Tibial nerve (tissue), 4 donors: ENCODE measurements at regions not wholly inside any gene's neighbourhood (a gene's known extent, or its start where the extent isn't known, plus 50 kb on each side); places are given as distances from the start of the nearest gene placed in this dataset.

Experiments used
- DNase-seq, 2 donors: peaks; one replicate each; pipeline ENCODE4 v3.0.0-alpha.2; 2019; ENCODE audit warnings: low spot score in 2 of 2
- H3K27ac ChIP-seq, 4 donors: fragments of 200-600 bp; sonication (generic) in 3 of 4; one replicate each; pipeline ENCODE4 v1.5.1; 2017 to 2019; ENCODE audit warnings: mild to moderate bottlenecking in 1 of 4
- H3K27me3 ChIP-seq, 2 donors: fragments of 200-600 bp; sonication (generic) in 1 of 2; one replicate each; pipeline versions ENCODE4 v1.5.1 to v1.6.0; 2017 to 2019
- H3K36me3 ChIP-seq, 3 donors: fragments of 200-600 bp; sonication (generic); one replicate each; pipeline ENCODE4 v1.5.1; 2018 to 2019
- H3K4me1 ChIP-seq, 4 donors: fragments of 200-600 bp; sonication (generic) in 3 of 4; one replicate each; pipeline ENCODE4 v1.5.1; 2017 to 2019
- H3K4me3 ChIP-seq, 4 donors: fragments of 200-600 bp; sonication (generic) in 3 of 4; one replicate each; pipeline ENCODE4 v1.5.1; 2017 to 2019; ENCODE audit warnings: mild to moderate bottlenecking in 1 of 4, moderate library complexity in 1 of 4
- H3K9me3 ChIP-seq, 4 donors: fragments of 200-600 bp; sonication (generic) in 3 of 4; one replicate each; pipeline ENCODE4 v1.5.1; 2017 to 2019
- EP300 ChIP-seq, 2 donors: sonication (generic); formaldehyde crosslinking; IDR thresholded peaks; one replicate each; pipeline ENCODE4 v1.6.1; 2017; ENCODE audit warnings: antibody characterized with exemption in 2 of 2, mild to moderate bottlenecking in 1 of 2
- POLR2A ChIP-seq, 2 donors: fragments of 450-650 bp; IDR thresholded peaks; one replicate each; pipeline ENCODE4 v1.6.1; 2017; ENCODE audit warnings: antibody characterized with exemption in 2 of 2, mild to moderate bottlenecking in 2 of 2, moderate library complexity in 2 of 2
- WGBS, 2 donors: methylation state at CpG; one replicate each; pipeline ENCODE4 v1.1.5; 2018; 5-methylcytosine and 5-hydroxymethylcytosine counted together
- TF ChIP-seq, protein P1 (sequence below), 5 experiments: fragments of 200-600 bp in 3 of 5; fragments of 450-650 bp in 2 of 5; sonication (generic) in 3 of 5; IDR thresholded peaks; one replicate each; pipeline ENCODE4 v1.5.1; 2016 to 2019; ENCODE audit warnings: antibody characterized with exemption in 5 of 5, mild to moderate bottlenecking in 3 of 5, moderate library complexity in 2 of 5

DNA sequence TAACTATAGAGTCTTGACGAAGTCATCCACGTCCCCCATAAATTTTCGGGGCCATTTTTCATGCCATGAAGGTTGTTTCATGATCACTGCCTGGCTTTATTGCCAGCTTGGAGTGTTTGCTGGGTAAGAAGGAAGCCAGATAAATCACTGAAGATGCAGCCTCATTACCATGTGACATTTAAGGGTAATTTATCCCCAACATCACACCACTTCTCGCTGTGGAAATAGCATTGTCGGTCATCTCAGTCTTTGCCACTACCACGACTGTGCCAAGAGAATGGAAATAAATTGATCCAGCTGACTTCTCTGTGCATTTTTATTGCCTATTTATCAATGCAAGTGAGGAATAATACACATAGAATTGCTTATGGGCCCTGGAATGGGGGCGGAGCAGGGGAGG, 617.9 kb downstream of the AJAP1 start:
- DNase-seq = no peak
- no peaks in the 10 kb centered on the region for H3K36me3 ChIP-seq
- H3K4me1 ChIP-seq = no peaks in the 10 kb centered on the region
- H3K27ac ChIP-seq = no peak overlapping the region
- peaks cover 0 to 12% (median 0%) of the 10 kb centered on the region in 4 donors for H3K9me3 ChIP-seq
- TF ChIP-seq POLR2A (IDR thresholded peaks at IDR 0.05) = no peak
- TF ChIP-seq, protein P1, sequence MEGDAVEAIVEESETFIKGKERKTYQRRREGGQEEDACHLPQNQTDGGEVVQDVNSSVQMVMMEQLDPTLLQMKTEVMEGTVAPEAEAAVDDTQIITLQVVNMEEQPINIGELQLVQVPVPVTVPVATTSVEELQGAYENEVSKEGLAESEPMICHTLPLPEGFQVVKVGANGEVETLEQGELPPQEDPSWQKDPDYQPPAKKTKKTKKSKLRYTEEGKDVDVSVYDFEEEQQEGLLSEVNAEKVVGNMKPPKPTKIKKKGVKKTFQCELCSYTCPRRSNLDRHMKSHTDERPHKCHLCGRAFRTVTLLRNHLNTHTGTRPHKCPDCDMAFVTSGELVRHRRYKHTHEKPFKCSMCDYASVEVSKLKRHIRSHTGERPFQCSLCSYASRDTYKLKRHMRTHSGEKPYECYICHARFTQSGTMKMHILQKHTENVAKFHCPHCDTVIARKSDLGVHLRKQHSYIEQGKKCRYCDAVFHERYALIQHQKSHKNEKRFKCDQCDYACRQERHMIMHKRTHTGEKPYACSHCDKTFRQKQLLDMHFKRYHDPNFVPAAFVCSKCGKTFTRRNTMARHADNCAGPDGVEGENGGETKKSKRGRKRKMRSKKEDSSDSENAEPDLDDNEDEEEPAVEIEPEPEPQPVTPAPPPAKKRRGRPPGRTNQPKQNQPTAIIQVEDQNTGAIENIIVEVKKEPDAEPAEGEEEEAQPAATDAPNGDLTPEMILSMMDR (IDR thresholded peaks at IDR 0.05) = no peak
- no peak for TF ChIP-seq EP300 (IDR thresholded peaks at IDR 0.05)
- H3K27me3 ChIP-seq = no peaks in the 10 kb centered on the region
- no peak overlapping the region for H3K4me3 ChIP-seq
- 70 to 82% methylated on average over 7 of the region's 7 CpGs for WGBS, 2 donors

DNA sequence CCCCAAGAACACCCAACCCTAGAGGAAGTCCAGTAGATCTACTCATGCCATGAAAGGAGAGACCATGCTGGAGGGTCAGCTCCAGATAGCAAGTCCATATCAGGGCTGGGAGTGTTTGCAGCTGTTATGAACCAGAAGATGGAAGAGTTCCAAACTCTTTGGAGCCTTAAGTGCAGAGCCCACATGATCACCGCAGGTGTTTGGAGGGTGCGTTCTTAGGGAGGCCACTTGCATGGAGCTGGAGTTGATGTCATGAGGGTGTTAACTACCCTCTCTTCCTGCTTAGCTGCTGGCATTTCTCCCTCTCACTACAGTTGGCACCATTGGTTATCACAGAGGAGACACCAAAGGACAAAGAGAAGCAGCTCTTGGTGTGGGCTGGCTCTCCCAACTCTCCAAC, 616.9 kb downstream of the AJAP1 start:
- no peaks in the 10 kb centered on the region for H3K4me1 ChIP-seq
- TF ChIP-seq, protein P1 (IDR thresholded peaks at IDR 0.05) = no peak
- TF ChIP-seq EP300 (IDR thresholded peaks at IDR 0.05) (no peak), POLR2A (IDR thresholded peaks at IDR 0.05) (no peak)
- WGBS, 2 donors = 90 to 100% methylated on average over 2 of the region's 2 CpGs
- no peaks in the 10 kb centered on the region for H3K36me3 ChIP-seq
- H3K9me3 ChIP-seq = peaks cover 0 to 12% (median 0%) of the 10 kb centered on the region in 4 donors
- no peak overlapping the region for H3K4me3 ChIP-seq
- no peak for DNase-seq
- H3K27ac ChIP-seq = no peak overlapping the region
- no peaks in the 10 kb centered on the region for H3K27me3 ChIP-seq

DNA sequence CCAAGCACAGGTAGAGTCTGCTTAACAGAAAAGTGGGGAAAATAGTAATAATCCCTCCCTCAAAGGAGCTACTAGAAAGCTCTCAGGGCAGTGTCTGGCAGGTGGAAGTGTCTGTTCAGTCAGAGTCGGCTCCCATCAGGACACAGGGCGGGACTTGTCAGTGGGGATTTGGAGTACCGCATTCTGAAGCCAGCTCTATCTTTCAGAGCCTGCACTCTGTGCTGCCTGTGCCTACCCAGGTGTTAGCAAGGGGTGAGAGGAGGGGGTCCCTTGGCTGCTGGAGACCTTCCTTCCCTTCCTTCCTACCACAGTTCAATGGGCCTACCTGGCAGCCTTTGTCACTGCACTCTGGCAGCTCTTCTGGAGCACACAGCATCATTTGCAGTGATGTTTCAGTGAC, 615.5 kb downstream of the AJAP1 start:
- H3K36me3 ChIP-seq = no peaks in the 10 kb centered on the region
- H3K4me1 ChIP-seq = no peaks in the 10 kb centered on the region
- H3K9me3 ChIP-seq = peaks cover 0 to 12% (median 0%) of the 10 kb centered on the region in 4 donors
- 75 to 97% methylated on average over 3 of the region's 3 CpGs for WGBS, 2 donors
- TF ChIP-seq, protein P1 (IDR thresholded peaks at IDR 0.05) = no peak
- TF ChIP-seq POLR2A (IDR thresholded peaks at IDR 0.05) (no peak), EP300 (IDR thresholded peaks at IDR 0.05) (no peak)
- no peak overlapping the region for H3K27ac ChIP-seq
- no peak overlapping the region for H3K4me3 ChIP-seq
- H3K27me3 ChIP-seq = no peaks in the 10 kb centered on the region
- no peak for DNase-seq

DNA sequence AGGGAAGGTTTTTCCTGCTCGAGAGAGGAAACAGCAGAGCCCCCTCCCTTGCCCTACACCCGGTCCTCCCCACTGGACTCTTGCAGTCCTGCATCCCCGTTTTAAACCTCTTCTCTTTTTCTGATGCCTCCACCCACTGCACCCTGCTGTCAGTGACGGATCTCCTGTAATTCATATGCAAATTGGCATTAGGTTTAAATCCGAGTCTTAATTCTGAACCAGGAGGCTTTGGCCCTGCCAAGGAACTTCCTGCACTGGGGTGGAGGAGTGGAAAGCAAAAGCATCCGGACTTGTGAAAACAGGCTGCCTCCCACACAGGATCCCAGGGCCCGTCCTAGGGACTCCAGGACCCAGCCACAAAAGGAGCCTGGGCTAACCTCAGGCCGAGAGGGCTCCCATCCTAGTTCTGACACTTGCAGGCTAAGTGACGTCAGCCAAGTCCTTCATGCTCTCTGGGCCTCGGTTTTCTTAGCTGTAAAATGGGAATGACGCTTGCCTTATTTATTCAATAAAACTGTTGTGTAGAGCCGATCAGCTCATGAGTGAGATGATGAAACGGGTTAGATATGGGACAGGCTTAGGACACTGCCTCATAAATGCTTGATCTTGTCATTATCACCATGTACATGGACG, 613.3 kb downstream of the AJAP1 start:
- no peak for TF ChIP-seq POLR2A (IDR thresholded peaks at IDR 0.05)
- TF ChIP-seq, protein P1 (IDR thresholded peaks at IDR 0.05) = no peak
- no peak for TF ChIP-seq EP300 (IDR thresholded peaks at IDR 0.05)
- H3K27ac ChIP-seq = no peak overlapping the region
- peaks cover 0 to 15% (median 0%) of the 10 kb centered on the region in 4 donors for H3K9me3 ChIP-seq
- WGBS, 2 donors = 44 to 45% methylated on average over 14 of the region's 14 CpGs
- no peaks in the 10 kb centered on the region for H3K36me3 ChIP-seq
- DNase-seq = no peak
- H3K4me3 ChIP-seq = no peak overlapping the region
- H3K4me1 ChIP-seq = no peaks in the 10 kb centered on the region
- no peaks in the 10 kb centered on the region for H3K27me3 ChIP-seq

DNA sequence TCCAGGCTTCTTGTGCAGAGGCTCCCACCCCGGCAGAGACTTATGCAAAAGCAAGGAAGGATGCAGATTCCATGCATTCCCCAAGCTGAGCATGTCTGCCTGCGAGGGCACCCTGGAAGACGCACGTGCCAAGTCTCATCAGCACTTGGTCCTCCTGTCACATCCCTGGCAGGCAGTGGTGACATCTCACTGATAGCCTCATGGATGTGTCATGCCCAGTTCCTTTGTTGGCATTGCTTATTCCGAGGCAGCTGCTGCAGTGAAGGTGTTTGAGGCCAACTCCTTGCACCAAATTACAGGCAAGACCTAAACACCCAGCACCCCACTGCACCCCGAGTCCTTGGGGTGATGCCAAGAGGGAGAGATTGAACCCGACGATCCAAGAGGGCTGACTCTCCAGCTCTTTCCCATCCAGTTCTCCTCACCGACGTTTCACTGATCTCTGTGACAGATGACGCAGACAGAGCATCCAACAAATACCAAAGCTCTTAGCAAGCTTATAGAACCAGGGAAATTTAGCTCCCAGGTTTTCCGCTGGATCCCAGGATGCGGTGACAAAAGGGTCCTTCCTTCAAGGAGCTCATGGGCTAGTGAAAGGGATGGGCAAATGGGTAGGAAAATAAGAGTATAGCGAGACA, 611.1 kb downstream of the AJAP1 start:
- TF ChIP-seq EP300 (IDR thresholded peaks at IDR 0.05) (no peak), POLR2A (IDR thresholded peaks at IDR 0.05) (no peak)
- TF ChIP-seq, protein P1 (IDR thresholded peaks at IDR 0.05) = no peak
- 60 to 69% methylated on average over 13 to 14 of the region's 14 CpGs for WGBS, 2 donors
- Histone ChIP-seq H3K36me3 (no peaks in the 10 kb centered on the region), H3K4me3 (no peak overlapping the region), H3K9me3 (peaks cover 0 to 16% (median 0%) of the 10 kb centered on the region in 4 donors), H3K27me3 (no peaks in the 10 kb centered on the region), H3K4me1 (no peaks in the 10 kb centered on the region), H3K27ac (no peak overlapping the region)
- DNase-seq = no peak
